C4-2B (cell line): ENCODE measurements at regions not wholly inside any gene's neighbourhood (a gene's known extent, or its start where the extent isn't known, plus 50 kb on each side); places are given as distances from the start of the nearest gene placed in this dataset.
"Not testable (repeated sequence)": the region's sequence is repeated elsewhere in the genome, so short reads cannot be mapped to it uniquely, and the experiment has no call there.

Source experiments
- H3K27ac ChIP-seq: fragments of 450-650 bp; 2 replicates; pipeline ENCODE4 v1.5.1; 2017
- ZFX ChIP-seq: fragments of 450-650 bp; IDR thresholded peaks from 2 replicates; pipeline ENCODE4 v1.6.1; 2017
- TF ChIP-seq, protein P1 (sequence below): fragments of 450-650 bp; conservative IDR thresholded peaks from 2 replicates; pipeline ENCODE4 v1.5.1; 2017; ENCODE audit warnings: mild to moderate bottlenecking

DNA sequence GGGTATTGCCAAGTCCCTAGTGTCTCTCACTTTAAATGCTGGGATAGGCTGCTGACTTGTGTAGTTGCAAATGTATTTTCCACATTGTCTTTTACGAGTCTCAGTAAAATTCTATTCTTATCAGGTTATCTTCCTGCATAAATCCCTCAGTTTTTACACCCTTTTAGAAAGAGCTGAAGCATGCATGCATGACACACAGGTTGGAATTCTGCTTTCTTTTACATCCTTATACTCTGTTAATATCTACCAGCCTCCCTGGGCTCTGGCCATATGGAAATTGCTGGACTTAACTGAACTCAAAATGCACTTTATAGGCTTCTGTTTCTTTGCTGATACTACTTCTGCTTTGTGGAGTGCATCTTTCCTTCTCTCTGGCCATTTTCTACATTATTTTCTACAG is 477.4 kb downstream of the FRK start:
- H3K27ac ChIP-seq, result no peak overlapping the region
- TF ChIP-seq, protein P1, sequence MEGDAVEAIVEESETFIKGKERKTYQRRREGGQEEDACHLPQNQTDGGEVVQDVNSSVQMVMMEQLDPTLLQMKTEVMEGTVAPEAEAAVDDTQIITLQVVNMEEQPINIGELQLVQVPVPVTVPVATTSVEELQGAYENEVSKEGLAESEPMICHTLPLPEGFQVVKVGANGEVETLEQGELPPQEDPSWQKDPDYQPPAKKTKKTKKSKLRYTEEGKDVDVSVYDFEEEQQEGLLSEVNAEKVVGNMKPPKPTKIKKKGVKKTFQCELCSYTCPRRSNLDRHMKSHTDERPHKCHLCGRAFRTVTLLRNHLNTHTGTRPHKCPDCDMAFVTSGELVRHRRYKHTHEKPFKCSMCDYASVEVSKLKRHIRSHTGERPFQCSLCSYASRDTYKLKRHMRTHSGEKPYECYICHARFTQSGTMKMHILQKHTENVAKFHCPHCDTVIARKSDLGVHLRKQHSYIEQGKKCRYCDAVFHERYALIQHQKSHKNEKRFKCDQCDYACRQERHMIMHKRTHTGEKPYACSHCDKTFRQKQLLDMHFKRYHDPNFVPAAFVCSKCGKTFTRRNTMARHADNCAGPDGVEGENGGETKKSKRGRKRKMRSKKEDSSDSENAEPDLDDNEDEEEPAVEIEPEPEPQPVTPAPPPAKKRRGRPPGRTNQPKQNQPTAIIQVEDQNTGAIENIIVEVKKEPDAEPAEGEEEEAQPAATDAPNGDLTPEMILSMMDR, result no peak

DNA sequence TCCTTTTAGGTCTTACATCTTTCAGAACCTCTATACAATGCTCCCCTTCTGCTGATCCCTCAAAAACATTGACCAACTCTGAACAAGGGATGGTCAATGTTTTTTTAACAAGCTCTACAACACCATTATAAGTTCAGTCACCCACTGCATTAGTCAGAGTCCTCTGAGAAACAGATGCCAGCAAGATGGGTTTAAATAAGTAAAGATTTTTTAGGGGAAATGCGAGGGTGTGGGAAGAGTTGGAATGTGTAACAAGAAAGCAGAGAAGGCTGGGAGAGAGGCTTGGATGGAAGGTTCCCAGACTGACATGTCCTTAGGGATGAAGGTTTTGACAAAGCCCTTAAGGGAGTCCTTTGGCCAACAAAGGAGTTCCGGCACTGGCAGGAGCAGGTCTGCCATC is 478.3 kb downstream of the FRK start:
- H3K27ac ChIP-seq, result no peak overlapping the region
- TF ChIP-seq ZFX, result no peak
- TF ChIP-seq, protein P1, result no peak

DNA sequence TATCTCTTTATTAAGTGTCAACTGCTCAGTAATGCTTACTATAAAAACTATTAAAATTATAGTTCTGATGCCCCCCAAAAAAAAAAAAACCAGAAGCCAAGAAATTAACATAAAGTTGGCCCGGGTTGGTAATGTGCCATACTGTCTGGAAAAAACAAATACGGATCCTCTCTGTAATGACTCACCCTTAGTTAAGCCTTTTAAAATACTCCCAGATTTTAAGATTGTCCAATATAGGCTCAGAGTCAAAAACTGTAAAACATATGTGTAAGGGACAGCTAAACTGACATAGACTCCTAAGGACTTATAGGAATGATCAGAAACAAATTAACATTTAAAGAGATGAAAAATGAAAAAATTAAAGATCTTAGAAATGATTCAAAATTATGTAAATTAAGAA is 481.1 kb downstream of the FRK start:
- H3K27ac ChIP-seq, result not testable (repeated sequence)

DNA sequence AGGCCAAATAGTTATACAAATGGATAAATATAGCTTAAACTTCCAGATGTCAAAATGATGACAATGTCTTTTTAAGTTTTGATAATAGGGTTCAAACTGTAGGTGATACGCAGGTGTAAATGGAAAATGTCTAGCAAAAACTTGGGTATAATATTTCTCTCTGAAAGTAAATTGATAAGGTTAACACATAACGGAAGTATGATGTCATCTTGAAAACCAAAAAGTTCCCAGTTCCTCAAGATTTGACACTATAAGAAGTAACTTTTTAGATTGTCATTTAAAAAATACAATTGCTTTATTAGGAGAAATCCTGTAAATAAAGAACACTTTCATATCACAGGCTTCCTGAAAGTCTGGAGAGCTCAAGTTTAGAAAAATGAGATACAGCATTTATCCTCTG is 483.4 kb downstream of the FRK start:
- H3K27ac ChIP-seq, result no peak overlapping the region
- no peak for TF ChIP-seq ZFX
- TF ChIP-seq, protein P1, result no peak

GRCh38 chr6:115575285-115575684 is 485.4 kb downstream of the FRK start:
- no peak for TF ChIP-seq ZFX
- TF ChIP-seq, protein P1, result no peak
- H3K27ac ChIP-seq, result no peak overlapping the region

GRCh38 chr6:115573861-115574260 is 486.8 kb downstream of the FRK start:
- TF ChIP-seq, protein P1, result no peak
- TF ChIP-seq ZFX, result no peak
- H3K27ac ChIP-seq, result no peak overlapping the region

DNA sequence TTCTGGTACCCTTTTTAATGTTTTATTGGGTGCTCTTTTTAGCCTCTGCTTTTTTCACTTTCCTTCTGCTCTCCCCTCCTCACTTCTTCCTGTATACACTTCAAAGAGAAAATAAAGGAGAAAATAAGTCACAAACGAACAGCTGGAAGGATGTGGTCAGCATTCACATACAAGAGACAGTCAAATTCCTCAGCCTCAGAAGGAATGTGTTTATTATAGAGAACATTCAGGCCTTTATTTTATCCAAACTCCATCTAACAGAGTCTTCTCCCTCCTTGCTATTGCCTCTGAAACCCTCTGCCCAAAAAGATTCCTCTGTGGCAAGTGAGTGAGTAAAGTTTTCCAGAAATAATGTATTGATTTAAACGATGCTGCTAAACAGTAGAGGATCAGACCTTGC is 490.4 kb downstream of the FRK start:
- TF ChIP-seq, protein P1, result no peak
- no peak for TF ChIP-seq ZFX
- no peak overlapping the region for H3K27ac ChIP-seq

DNA sequence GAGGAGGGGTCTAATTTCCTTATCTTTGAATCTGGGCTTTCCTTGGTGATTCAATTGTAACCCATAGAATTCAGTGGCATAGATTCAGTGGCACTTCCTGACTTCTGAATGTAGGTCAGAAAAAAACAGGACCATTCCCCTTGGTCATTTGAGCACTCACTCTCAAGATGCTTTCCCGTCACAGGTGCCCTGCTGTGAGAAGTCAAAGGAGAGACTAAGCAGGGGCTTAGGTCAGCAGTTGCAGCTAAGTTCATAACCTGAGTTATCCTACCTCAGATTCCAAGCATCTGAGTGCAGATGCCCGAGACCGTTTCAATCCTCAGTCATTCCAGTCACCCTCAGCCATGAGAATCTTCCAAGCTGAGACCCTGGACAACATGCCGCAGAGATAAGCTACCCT is 506.6 kb downstream of the FRK start:
- no peak for TF ChIP-seq ZFX
- TF ChIP-seq, protein P1, result no peak
- H3K27ac ChIP-seq, result no peak overlapping the region
